Heart left ventricle (tissue), 16 donors: ENCODE measurements at regions not wholly inside any gene's neighbourhood (a gene's known extent, or its start where the extent isn't known, plus 50 kb on each side); places are given as distances from the start of the nearest gene placed in this dataset.

ENCODE experiments used
- ATAC-seq, 4 donors: fragments of 200-7000 bp; cut with Tn5 transposase; one replicate each; pipeline ENCODE4 v1.9.1; 2020 to 2022; ENCODE audit warnings: moderate library complexity in 4 of 4, mild to moderate bottlenecking in 3 of 4, moderate number of reproducible peaks in 1 of 4
- DNase-seq, 5 donors: peaks; one replicate each; pipeline ENCODE4 v3.0.0-alpha.2; 2020
- H3K27ac ChIP-seq, 12 donors: fragments of 200-600 bp; sonication (generic) in 4 of 12; one replicate each; pipeline versions ENCODE4 v1.5.0 to v1.8.0; 2016 to 2022; ENCODE audit warnings: mild to moderate bottlenecking in 2 of 12
- H3K27me3 ChIP-seq, 9 donors: fragments of 200-600 bp; sonication (generic) in 2 of 9; one replicate each; pipeline versions ENCODE4 v1.5.1 to v1.8.0; 2016 to 2022; ENCODE audit warnings: mild to moderate bottlenecking in 3 of 9
- H3K36me3 ChIP-seq, 9 donors: fragments of 200-600 bp; sonication (generic) in 2 of 9; one replicate each; pipeline versions ENCODE4 v1.5.0 to v1.8.0; 2018 to 2022; ENCODE audit warnings: mild to moderate bottlenecking in 2 of 9
- H3K4me1 ChIP-seq, 12 donors: fragments of 200-600 bp; sonication (generic) in 4 of 12; one replicate each; pipeline versions ENCODE4 v1.5.0 to v1.8.0; 2016 to 2022; ENCODE audit warnings: mild to moderate bottlenecking in 3 of 12
- H3K4me3 ChIP-seq, 12 donors: fragments of 200-600 bp; sonication (generic) in 4 of 12; one replicate each; pipeline versions ENCODE4 v1.5.0 to v1.8.0; 2017 to 2022; ENCODE audit warnings: mild to moderate bottlenecking in 9 of 12, moderate library complexity in 4 of 12
- H3K9me3 ChIP-seq, 12 donors: fragments of 200-600 bp; sonication (generic) in 4 of 12; one replicate each; pipeline versions ENCODE4 v1.5.0 to v1.8.0; 2016 to 2022; ENCODE audit warnings: mild to moderate bottlenecking in 1 of 12
- POLR2A ChIP-seq, 2 donors: fragments of 450-650 bp; IDR thresholded peaks; one replicate each; pipeline ENCODE4 v1.6.1; 2017; ENCODE audit warnings: antibody characterized with exemption in 2 of 2, mild to moderate bottlenecking in 2 of 2, moderate library complexity in 2 of 2
- WGBS, 4 donors: extraction: QIAGEN DNeasy Blood & Tissue Kit in 2 of 4; methylation state at CpG; one replicate each; pipeline versions ENCODE4 v1.1.5 to v1.1.7; 2013 to 2018; 5-methylcytosine and 5-hydroxymethylcytosine counted together
- intact Hi-C, 10 donors: fragments of 100-400 bp; cut with DNase I; formaldehyde crosslinking; loops; one replicate each; pipeline versions ENCODE4 v1.11.1 to v1.14.2; 2022
- TF ChIP-seq, protein P1 (sequence below), 12 donors: fragments of 200-600 bp; sonication (generic) in 4 of 12; IDR thresholded peaks; one replicate each; pipeline versions ENCODE4 v1.5.0 to v1.8.0; 2018 to 2022; ENCODE audit warnings: antibody characterized with exemption in 12 of 12, mild to moderate bottlenecking in 5 of 12
- donor health status: ischemic (EF 13 %, LVEDD 7.1; RV severe dilation, severe dysfunction).
- donor health status: healthy with polysubstance abuse.
- donor health status: DM: no; HTN: yes; CAD: no.
- donor health status: DM: no; HTN: no; CAD: no.
- donor health status: ischemic (EF 25% LVEDD 6.9; RV normal size, moderate dysfunction).
- donor health status: ischemic (EF 25% LVEDD 5.7; RV mildly dilated, moderate dysfunction).
- donor health status: healthy.
- donor health status: DM: yes; HTN: yes; CAD: no.
- donor health status: ischemic (EF 35%, LVEDD 5.7; RV mildly dilated, moderate dysfunction).
- donor health status: nonischemic (EF 11% LVEDD 7.7; RV severe dilation, severe dysfunction).
- donor health status: DM: yes; HTN: yes; CAD: no.
- donor health status: PGD.
- donor health status: ischemic (EF 29% LVEDD 5.4; RV normal size, mild dysfunction).
- donor health status: nonischemic (EF 23%, LVEDD 6.1; RV moderate dilation, normal function).

DNA sequence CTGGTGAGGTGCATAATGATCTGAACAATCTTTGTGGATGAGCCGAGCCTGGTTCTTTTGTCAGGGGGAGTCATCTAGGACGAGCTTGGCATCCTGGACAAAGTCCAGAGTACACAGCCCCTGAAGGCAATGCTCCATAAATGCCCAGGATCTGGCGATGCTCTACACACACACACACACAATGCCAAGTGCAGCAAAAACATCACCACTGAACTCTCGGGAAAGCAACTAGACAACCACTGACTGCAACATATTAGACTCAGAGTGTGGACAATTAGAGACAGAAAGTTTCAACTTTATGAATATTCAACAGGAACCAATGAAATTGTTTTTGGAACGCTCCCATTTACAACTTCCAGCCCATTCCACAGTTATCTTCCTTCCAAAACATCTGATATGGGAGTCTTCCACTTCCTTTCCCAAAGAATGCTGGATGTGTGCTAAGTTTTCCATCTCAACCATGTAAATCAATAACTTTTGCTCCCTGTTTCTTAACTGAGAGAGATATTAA lies 227.6 kb upstream of the ANKRD55 start:
- Histone ChIP-seq H3K4me3 (no peak overlapping the region), H3K36me3 (no peaks in the 10 kb centered on the region), H3K4me1 (peaks cover 0 to 51% (median 27%) of the 10 kb centered on the region in 12 donors), H3K27me3 (no peaks in the 10 kb centered on the region), H3K9me3 (peaks cover 0 to 3% (median 0%) of the 10 kb centered on the region in 12 donors), H3K27ac (peak overlapping the region in 6 of 12 donors; percentile 8 to 69 (median 38))
- DNase-seq (no peak), ATAC-seq (peak in 1 of 4 donors; percentile 35)
- 29 to 42% (median 32%) methylated on average over 5 of the region's 5 CpGs for WGBS, 4 donors
- intact Hi-C loops: loop anchor here in 1 of 10 donors (10.0 kb wide), 2 partner anchors 106 to 186 kb away; no protein-coding TSS in a partner anchor
- TF ChIP-seq POLR2A (IDR thresholded peaks at IDR 0.05): no peak
- TF ChIP-seq, protein P1, sequence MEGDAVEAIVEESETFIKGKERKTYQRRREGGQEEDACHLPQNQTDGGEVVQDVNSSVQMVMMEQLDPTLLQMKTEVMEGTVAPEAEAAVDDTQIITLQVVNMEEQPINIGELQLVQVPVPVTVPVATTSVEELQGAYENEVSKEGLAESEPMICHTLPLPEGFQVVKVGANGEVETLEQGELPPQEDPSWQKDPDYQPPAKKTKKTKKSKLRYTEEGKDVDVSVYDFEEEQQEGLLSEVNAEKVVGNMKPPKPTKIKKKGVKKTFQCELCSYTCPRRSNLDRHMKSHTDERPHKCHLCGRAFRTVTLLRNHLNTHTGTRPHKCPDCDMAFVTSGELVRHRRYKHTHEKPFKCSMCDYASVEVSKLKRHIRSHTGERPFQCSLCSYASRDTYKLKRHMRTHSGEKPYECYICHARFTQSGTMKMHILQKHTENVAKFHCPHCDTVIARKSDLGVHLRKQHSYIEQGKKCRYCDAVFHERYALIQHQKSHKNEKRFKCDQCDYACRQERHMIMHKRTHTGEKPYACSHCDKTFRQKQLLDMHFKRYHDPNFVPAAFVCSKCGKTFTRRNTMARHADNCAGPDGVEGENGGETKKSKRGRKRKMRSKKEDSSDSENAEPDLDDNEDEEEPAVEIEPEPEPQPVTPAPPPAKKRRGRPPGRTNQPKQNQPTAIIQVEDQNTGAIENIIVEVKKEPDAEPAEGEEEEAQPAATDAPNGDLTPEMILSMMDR (IDR thresholded peaks at IDR 0.05): no peak

DNA sequence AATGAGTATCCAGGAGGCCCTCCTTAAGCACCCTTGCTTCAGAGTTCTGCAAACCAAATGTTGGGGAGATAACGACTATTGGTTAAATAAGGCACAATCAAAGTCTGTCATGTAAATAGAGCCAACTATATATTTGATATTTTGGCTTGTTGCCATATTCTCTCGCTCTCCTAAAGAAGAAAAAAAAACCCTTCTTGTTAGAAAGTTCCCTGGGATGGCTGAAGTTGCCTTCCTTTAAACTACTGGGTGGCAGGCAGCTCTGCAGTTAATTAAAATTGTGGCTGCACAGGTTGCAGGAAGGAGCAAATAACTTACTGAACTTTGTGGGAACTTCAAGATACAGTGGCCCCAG lies 227.0 kb upstream of the ANKRD55 start:
- no peak overlapping the region for H3K4me3 ChIP-seq
- H3K4me1 ChIP-seq: peaks cover 0 to 46% (median 23%) of the 10 kb centered on the region in 12 donors
- DNase-seq (no peak), ATAC-seq (no peak)
- H3K36me3 ChIP-seq: no peaks in the 10 kb centered on the region
- 62 to 69% (median 65%) methylated on average over 2 of the region's 2 CpGs for WGBS, 4 donors
- H3K27me3 ChIP-seq: no peaks in the 10 kb centered on the region
- peak overlapping the region in 5 of 12 donors; percentile 8 to 69 (median 40) for H3K27ac ChIP-seq
- intact Hi-C loops: loop anchor here in 1 of 10 donors (10.0 kb wide), 2 partner anchors 105 to 185 kb away; no protein-coding TSS in a partner anchor
- H3K9me3 ChIP-seq: peaks cover 0 to 3% (median 0%) of the 10 kb centered on the region in 12 donors
- TF ChIP-seq, protein P1 (IDR thresholded peaks at IDR 0.05): no peak

DNA sequence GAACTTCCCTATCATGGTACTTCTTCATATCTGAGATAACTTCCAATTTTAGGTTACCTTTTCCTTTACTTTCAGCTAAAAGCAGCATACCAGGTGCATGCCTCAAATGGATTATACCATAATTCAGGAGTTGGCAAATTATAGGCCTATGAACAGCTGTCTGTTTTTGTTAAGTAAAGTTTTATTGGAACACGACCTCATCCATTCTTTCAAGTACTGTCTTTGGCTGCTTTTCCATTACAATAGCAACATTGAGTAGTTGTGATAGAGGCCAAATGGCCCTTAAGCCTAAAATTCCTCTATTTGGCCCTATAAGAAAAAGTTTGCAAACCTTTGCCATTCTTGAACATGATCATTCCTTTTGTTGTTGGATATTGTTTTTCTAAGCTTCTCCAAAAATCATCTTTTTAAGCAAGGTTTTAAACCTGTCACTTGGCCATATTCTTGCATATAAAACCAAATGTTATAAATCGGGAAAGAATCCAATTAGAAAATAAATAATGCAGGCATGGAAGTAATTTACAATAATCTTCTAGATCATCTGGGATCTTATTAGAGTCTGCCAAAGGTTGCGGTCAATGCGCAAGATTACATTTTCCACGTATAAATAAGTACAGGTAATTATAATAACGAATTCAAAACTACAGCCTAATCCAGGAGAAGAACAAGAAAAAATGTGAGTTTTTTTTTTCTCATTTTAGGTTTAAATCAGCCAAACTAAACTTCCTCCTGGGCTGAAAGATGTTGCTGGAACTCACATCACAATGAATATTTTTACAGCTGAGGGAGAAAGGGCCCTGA lies 226.5 kb upstream of the ANKRD55 start:
- Histone ChIP-seq H3K9me3 (peaks cover 0 to 3% (median 0%) of the 10 kb centered on the region in 12 donors), H3K4me3 (no peak overlapping the region), H3K36me3 (no peaks in the 10 kb centered on the region), H3K27me3 (no peaks in the 10 kb centered on the region), H3K27ac (peak overlapping the region in 5 of 12 donors; percentile 8 to 69 (median 49)), H3K4me1 (peaks cover 0 to 41% (median 19%) of the 10 kb centered on the region in 12 donors)
- ATAC-seq (no peak), DNase-seq (no peak)
- TF ChIP-seq, protein P1 (IDR thresholded peaks at IDR 0.05): no peak
- no peak for TF ChIP-seq POLR2A (IDR thresholded peaks at IDR 0.05)
- WGBS, 4 donors: 75 to 82% (median 79%) methylated on average over 6 of the region's 6 CpGs
- intact Hi-C loops: loop anchor here in 2 of 10 donors (10.0 kb wide), 2 partner anchors 105 to 185 kb away; no protein-coding TSS in a partner anchor
